Prostate gland (tissue), 2 donors: ENCODE measurements at regions not wholly inside any gene's neighbourhood (a gene's known extent, or its start where the extent isn't known, plus 50 kb on each side); places are given as distances from the start of the nearest gene placed in this dataset.

ENCODE experiments used
- CTCF ChIP-seq, 4 experiments: fragments of 200-600 bp in 2 of 4; fragments of 450-650 bp in 2 of 4; sonication (generic) in 2 of 4; IDR thresholded peaks; 1 replicate in 3 of 4; 2 replicates in 1 of 4; pipeline ENCODE4 v1.5.1; 2016 to 2019; ENCODE audit warnings: antibody characterized with exemption in 4 of 4, mild to moderate bottlenecking in 2 of 4, moderate library complexity in 2 of 4
- POLR2A ChIP-seq: fragments of 450-650 bp; IDR thresholded peaks from one replicate; pipeline ENCODE4 v1.6.1; 2016; ENCODE audit warnings: antibody characterized with exemption, mild to moderate bottlenecking
- POLR2AphosphoS5 ChIP-seq: sonication (generic); formaldehyde crosslinking; IDR thresholded peaks from one replicate; pipeline ENCODE4 v1.6.1; 2017; ENCODE audit warnings: antibody characterized with exemption

- TF ChIP-seq CTCF (IDR thresholded peaks at IDR 0.05) = no peak
- TF ChIP-seq POLR2AphosphoS5 = no peak
- TF ChIP-seq POLR2A = no peak
Measured at GRCh38 chr13:70893832-70894231, 785.6 kb upstream of the KLHL1 start.
